Stimulated activated CD4-positive, alpha-beta T cell treated with anti-CD3 and anti-CD28 coated beads, Interleukin-4, amount 100 ng/mL, for 4 hours (primary cell): ENCODE measurements at regions not wholly inside any gene's neighbourhood (a gene's known extent, or its start where the extent isn't known, plus 50 kb on each side); places are given as distances from the start of the nearest gene placed in this dataset.
"Not testable (repeated sequence)": the region's sequence is repeated elsewhere in the genome, so short reads cannot be mapped to it uniquely, and the experiment has no call there.

Experiments
- DNase-seq, 2 experiments: peaks; one replicate each; pipeline ENCODE4 v3.0.0-alpha.2; 2020

- no peak for DNase-seq
These were observed 786.3 kb downstream of the SORCS1 start for GRCh38 chr10:106378251-106378650.

GRCh38 chr10:106370751-106371150 lies 793.8 kb downstream of the SORCS1 start:
- no peak for DNase-seq

- DNase-seq, result no peak
These were observed 803.6 kb downstream of the SORCS1 start for GRCh38 chr10:106360870-106361269.

GRCh38 chr10:106355450-106355849 lies 809.1 kb downstream of the SORCS1 start:
- no peak for DNase-seq

- no peak for DNase-seq
These were observed 815.6 kb downstream of the SORCS1 start for GRCh38 chr10:106348933-106349332.

GRCh38 chr10:106347547-106347946 lies 817.0 kb downstream of the SORCS1 start:
- no peak for DNase-seq

- DNase-seq, result not testable (repeated sequence)
These were observed 821.0 kb downstream of the SORCS1 start for GRCh38 chr10:106343539-106343938.

GRCh38 chr10:106341356-106341755 lies 823.1 kb downstream of the SORCS1 start:
- no peak for DNase-seq

- no peak for DNase-seq
These were observed 826.0 kb downstream of the SORCS1 start for GRCh38 chr10:106338486-106338885.

GRCh38 chr10:106336874-106337273 lies 827.6 kb downstream of the SORCS1 start:
- no peak for DNase-seq

- no peak for DNase-seq
These were observed 836.8 kb downstream of the SORCS1 start for GRCh38 chr10:106327747-106328146.

GRCh38 chr10:106320876-106321275 lies 843.6 kb downstream of the SORCS1 start:
- DNase-seq, result no peak

- no peak for DNase-seq
These were observed 844.4 kb downstream of the SORCS1 start for GRCh38 chr10:106320078-106320477.

- DNase-seq, result no peak
These were observed 847.0 kb downstream of the SORCS1 start for GRCh38 chr10:106317554-106317953.

- no peak for DNase-seq
These were observed 851.5 kb downstream of the SORCS1 start for GRCh38 chr10:106313041-106313440.

GRCh38 chr10:106312087-106312486 lies 852.4 kb downstream of the SORCS1 start:
- no peak for DNase-seq

- no peak for DNase-seq
These were observed 852.9 kb downstream of the SORCS1 start for GRCh38 chr10:106311590-106311989.

GRCh38 chr10:106310596-106310995 lies 853.9 kb downstream of the SORCS1 start:
- DNase-seq, result no peak

GRCh38 chr10:106309376-106309775 lies 855.1 kb downstream of the SORCS1 start:
- no peak for DNase-seq

GRCh38 chr10:106308284-106308683 lies 856.2 kb downstream of the SORCS1 start:
- no peak for DNase-seq

GRCh38 chr10:106304056-106304455 lies 860.5 kb downstream of the SORCS1 start:
- no peak for DNase-seq

GRCh38 chr10:106302961-106303360 lies 861.5 kb downstream of the SORCS1 start:
- no peak for DNase-seq

GRCh38 chr10:106301146-106301545 lies 863.4 kb downstream of the SORCS1 start:
- no peak for DNase-seq

GRCh38 chr10:106296750-106297392 lies 867.6 kb downstream of the SORCS1 start:
- no peak for DNase-seq
